ENCODE measurements at regions not wholly inside any gene's neighbourhood (a gene's known extent, or its start where the extent isn't known, plus 50 kb on each side); places are given as distances from the start of the nearest gene placed in this dataset.
A peak's percentile ranks its signal among the peaks of the same experiment; 100 is the strongest.

GRCh38 chr15:69750253-69750652, 297.6 kb downstream of the RPLP1 start:
- no peak for ATAC-seq
- Mint-ChIP-seq H3K4me1 (peaks cover 30% of the 10 kb centered on the region), H3K36me3 (peaks cover 47% of the 10 kb centered on the region), H3K27me3 (peaks cover 38% of the 10 kb centered on the region), H3K4me3 (no peak overlapping the region), H3K9me3 (ENCODE audit: low read depth) (peaks cover 29% of the 10 kb centered on the region), H3K27ac (no peak overlapping the region)
- no peak for DNase-seq
- CTCF ChIA-PET = interaction anchor here (1.1 to 1.5 kb wide), 2 partner anchors 9 to 10 kb away, joined by 4 to 7 read pairs; no protein-coding TSS in a partner anchor

GRCh38 chr15:69751147-69751546, 298.5 kb downstream of the RPLP1 start:
- peaks cover 29% of the 10 kb centered on the region for H3K9me3 Mint-ChIP-seq (ENCODE audit: low read depth)
- no peak overlapping the region for H3K27ac Mint-ChIP-seq
- peaks cover 50% of the 10 kb centered on the region for H3K36me3 Mint-ChIP-seq
- no peak for DNase-seq
- peaks cover 33% of the 10 kb centered on the region for H3K27me3 Mint-ChIP-seq
- H3K4me3 Mint-ChIP-seq = no peak overlapping the region
- CTCF ChIA-PET = interaction anchor here (1.1 to 2.0 kb wide), 2 partner anchors 20 to 30 kb away, joined by 4 to 6 read pairs; no protein-coding TSS in a partner anchor
- H3K4me1 Mint-ChIP-seq = peaks cover 38% of the 10 kb centered on the region
- no peak for ATAC-seq

DNA sequence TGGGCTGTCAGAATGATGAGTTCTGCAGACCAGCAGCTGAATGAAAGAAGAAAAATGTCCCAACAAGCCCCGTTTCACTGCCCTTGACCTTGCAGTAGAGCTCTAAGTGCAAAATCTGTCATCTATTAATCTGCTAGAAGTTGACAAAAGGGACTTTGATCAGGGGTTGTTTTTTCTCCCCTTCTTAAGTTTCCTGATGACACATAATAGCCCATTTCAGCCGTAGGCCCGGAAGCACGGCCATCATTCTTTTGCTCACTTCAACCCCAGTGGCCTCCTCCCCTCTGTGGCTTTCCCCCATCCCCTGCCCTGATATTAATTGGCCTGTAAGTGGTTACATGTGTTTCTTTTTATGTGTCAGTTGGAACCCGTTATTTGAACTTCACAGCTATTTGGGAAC, 298.9 kb downstream of the RPLP1 start:
- peaks cover 33% of the 10 kb centered on the region for H3K27me3 Mint-ChIP-seq
- H3K27ac Mint-ChIP-seq = no peak overlapping the region
- ATAC-seq (no peak), DNase-seq (no peak)
- H3K4me1 Mint-ChIP-seq = peaks cover 42% of the 10 kb centered on the region
- H3K4me3 Mint-ChIP-seq = no peak overlapping the region
- CTCF ChIA-PET = interaction anchor here (1.1 to 2.0 kb wide), 2 partner anchors 21 to 30 kb away, joined by 4 to 6 read pairs; no protein-coding TSS in a partner anchor
- H3K36me3 Mint-ChIP-seq = peaks cover 50% of the 10 kb centered on the region
- peaks cover 29% of the 10 kb centered on the region for H3K9me3 Mint-ChIP-seq (ENCODE audit: low read depth)

GRCh38 chr15:69753867-69754266, 301.2 kb downstream of the RPLP1 start:
- H3K36me3 Mint-ChIP-seq = peaks cover 56% of the 10 kb centered on the region
- DNase-seq = no peak
- no peak overlapping the region for H3K4me3 Mint-ChIP-seq
- H3K9me3 Mint-ChIP-seq (ENCODE audit: low read depth) = peaks cover 29% of the 10 kb centered on the region
- ATAC-seq = no peak
- no peak overlapping the region for H3K27ac Mint-ChIP-seq
- CTCF ChIA-PET = interaction anchor here (0.6 to 3.3 kb wide), 2 partner anchors 10 to 40 kb away, joined by 3 to 14 read pairs; no protein-coding TSS in a partner anchor
- H3K27me3 Mint-ChIP-seq = peaks cover 23% of the 10 kb centered on the region
- peaks cover 55% of the 10 kb centered on the region for H3K4me1 Mint-ChIP-seq

GRCh38 chr15:69754313-69754712, 301.7 kb downstream of the RPLP1 start:
- DNase-seq (no peak), ATAC-seq (no peak)
- H3K27me3 Mint-ChIP-seq = peaks cover 23% of the 10 kb centered on the region
- CTCF ChIA-PET = interaction anchor here (0.6 to 3.3 kb wide), 3 partner anchors 10 to 733 kb away, joined by 3 to 14 read pairs (median 4); no protein-coding TSS in a partner anchor
- peaks cover 60% of the 10 kb centered on the region for H3K36me3 Mint-ChIP-seq
- peaks cover 29% of the 10 kb centered on the region for H3K9me3 Mint-ChIP-seq (ENCODE audit: low read depth)
- H3K27ac Mint-ChIP-seq = peak overlapping the region; percentile 3
- no peak overlapping the region for H3K4me3 Mint-ChIP-seq
- H3K4me1 Mint-ChIP-seq = peaks cover 58% of the 10 kb centered on the region

DNA sequence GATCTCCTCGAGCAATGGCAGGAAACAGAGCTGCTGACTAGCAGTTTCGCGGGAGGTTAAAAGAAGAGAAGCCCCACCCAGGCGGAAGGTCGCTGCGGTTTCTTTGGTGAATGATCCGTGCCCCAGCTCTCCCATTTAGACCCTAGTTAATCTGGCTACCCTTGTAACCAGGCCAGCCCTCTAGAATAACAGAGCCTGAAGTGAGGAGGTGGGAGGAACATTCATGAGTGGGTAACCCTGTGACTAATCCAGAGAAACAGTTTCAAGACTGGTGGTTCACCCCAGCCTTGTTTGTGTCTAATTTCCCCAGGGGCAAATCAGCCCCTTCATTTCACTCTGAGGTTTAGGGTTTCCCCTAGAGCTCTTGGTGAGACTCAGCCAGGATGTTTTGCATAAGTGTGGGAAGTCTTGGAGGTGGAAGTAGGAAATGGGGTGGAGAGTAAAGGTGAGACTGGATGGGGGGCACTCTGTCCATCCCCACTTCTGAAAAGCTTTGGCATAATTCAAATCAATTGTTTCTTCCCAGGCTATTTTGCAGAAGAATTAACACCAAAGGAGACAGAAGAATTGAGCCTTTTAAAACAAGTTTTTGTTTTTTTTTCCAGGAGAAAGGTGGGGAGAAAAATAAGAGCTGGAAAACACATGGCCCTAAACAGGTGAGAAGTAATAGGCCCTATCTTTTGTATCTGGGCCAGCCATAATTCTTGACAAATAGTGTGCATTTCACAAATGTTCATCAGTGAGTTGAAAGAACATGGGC, 303.1 kb downstream of the RPLP1 start:
- Mint-ChIP-seq H3K4me1 (peaks cover 70% of the 10 kb centered on the region), H3K9me3 (ENCODE audit: low read depth) (peaks cover 26% of the 10 kb centered on the region), H3K4me3 (peak overlapping the region; percentile 9), H3K27me3 (peaks cover 23% of the 10 kb centered on the region), H3K36me3 (peaks cover 56% of the 10 kb centered on the region), H3K27ac (peak overlapping the region; percentile 57)
- DNase-seq = peak; percentile 91
- peak; percentile 79 for ATAC-seq
- CTCF ChIA-PET = interaction anchor here (0.7 to 3.3 kb wide), 10 partner anchors 12 to 732 kb away, joined by 3 to 14 read pairs (median 4); partner anchors contain the start of gene TLE3

DNA sequence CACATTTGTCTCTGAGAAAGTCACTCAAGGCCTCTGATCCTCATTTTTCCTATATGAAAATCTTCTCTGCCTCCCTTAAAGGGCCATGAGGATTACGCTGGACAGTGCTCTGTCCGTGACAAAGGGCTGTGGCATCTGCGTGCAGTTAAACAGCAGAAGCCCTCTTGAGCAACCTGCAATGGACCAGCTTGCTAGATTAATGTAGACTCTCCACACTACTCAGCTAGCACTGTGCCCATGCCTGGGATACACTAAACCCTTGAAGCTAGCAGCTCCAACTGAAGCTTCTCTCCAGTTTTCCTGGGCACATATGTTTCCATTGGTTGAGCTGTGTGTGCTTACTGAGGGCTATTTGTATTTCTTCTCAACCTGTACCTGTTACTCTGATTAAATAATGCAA, 303.8 kb downstream of the RPLP1 start:
- Mint-ChIP-seq H3K4me1 (peaks cover 72% of the 10 kb centered on the region), H3K36me3 (peaks cover 56% of the 10 kb centered on the region), H3K27ac (no peak overlapping the region), H3K27me3 (peaks cover 23% of the 10 kb centered on the region), H3K4me3 (no peak overlapping the region), H3K9me3 (ENCODE audit: low read depth) (peaks cover 27% of the 10 kb centered on the region)
- DNase-seq = no peak
- ATAC-seq = no peak
- CTCF ChIA-PET = interaction anchor here (1.0 to 1.6 kb wide), 5 partner anchors 42 to 342 kb away, joined by 3 to 5 read pairs (median 4); partner anchors contain the start of gene TLE3

GRCh38 chr15:69757186-69757585, 304.6 kb downstream of the RPLP1 start:
- Mint-ChIP-seq H3K27ac (peak overlapping the region; percentile 34), H3K9me3 (ENCODE audit: low read depth) (peaks cover 25% of the 10 kb centered on the region), H3K4me1 (peaks cover 76% of the 10 kb centered on the region), H3K4me3 (no peak overlapping the region), H3K27me3 (peaks cover 19% of the 10 kb centered on the region), H3K36me3 (peaks cover 55% of the 10 kb centered on the region)
- DNase-seq (peak; percentile 62), ATAC-seq (no peak)
- CTCF ChIA-PET = interaction anchor here (1.2 to 1.6 kb wide), 5 partner anchors 29 to 731 kb away, joined by 3 to 4 read pairs (median 3); no protein-coding TSS in a partner anchor

DNA sequence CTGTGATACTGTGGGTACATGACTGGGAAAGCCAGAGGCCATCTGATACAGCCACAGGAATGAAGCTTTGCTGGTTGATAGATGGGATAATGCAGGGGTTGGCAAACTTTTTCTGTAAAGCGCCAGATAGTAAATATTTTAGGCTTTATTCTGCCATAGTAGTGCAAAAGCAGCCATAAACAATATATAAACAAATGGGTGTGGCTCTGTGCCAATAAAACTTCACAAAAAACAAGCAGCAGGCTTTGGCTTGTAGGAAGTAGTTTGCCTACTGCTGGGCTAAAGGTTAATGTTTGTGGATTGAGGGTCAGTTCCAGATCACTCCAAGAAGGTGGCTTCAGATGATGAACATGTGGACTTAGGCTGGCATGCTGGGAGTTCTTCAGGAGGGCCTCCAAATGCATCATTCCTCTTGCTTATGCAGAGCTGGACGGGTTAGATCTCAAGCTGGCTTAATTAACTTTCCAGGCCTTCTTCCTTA, 305.7 kb downstream of the RPLP1 start:
- Mint-ChIP-seq H3K4me3 (no peak overlapping the region), H3K9me3 (ENCODE audit: low read depth) (peaks cover 17% of the 10 kb centered on the region), H3K4me1 (peaks cover 82% of the 10 kb centered on the region), H3K36me3 (peaks cover 44% of the 10 kb centered on the region), H3K27me3 (peaks cover 18% of the 10 kb centered on the region), H3K27ac (peak overlapping the region; percentile 88)
- CTCF ChIA-PET = interaction anchor here (0.7 to 1.6 kb wide), 10 partner anchors 9 to 729 kb away, joined by 3 to 4 read pairs (median 3); partner anchors contain the start of gene TLE3
- DNase-seq = no peak
- ATAC-seq = no peak

GRCh38 chr15:69758810-69759790, 306.5 kb downstream of the RPLP1 start:
- Mint-ChIP-seq H3K27me3 (peaks cover 15% of the 10 kb centered on the region), H3K27ac (peak overlapping the region; percentile 88), H3K36me3 (peaks cover 37% of the 10 kb centered on the region), H3K4me3 (peak overlapping the region; percentile 59), H3K9me3 (ENCODE audit: low read depth) (peaks cover 10% of the 10 kb centered on the region), H3K4me1 (peaks cover 82% of the 10 kb centered on the region)
- peak; percentile 96 for DNase-seq
- peak; percentile 54 for ATAC-seq
- CTCF ChIA-PET = interaction anchor here (0.7 to 1.5 kb wide), 4 partner anchors 10 to 45 kb away, joined by 3 to 4 read pairs (median 4); no protein-coding TSS in a partner anchor

DNA sequence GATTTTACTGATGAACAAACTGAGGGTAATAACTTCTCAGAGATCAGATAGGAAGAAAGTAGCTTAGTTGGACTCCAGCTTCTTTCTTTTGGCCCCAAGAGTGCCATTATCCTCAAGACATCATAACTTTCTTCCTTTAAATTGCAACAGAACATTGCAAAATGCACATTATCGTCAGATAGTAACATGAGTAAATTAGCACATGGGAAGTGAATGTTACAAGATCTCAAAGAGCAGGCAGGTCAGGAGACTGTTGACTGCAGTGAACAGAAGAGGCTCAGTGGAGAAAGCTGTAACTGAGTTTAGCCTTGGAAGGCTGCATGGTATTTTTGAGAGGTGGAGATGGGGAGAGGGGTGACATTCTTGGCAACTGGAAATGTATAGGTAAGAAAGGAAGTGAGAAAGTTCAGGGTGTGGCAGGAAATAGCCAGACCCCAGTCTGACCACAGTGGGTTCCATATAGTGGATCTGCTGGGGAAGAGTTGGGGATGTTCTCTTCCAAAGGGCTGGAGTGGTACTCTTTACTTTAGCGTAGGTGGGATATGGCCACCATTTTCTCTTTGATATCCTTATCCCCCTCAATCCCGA, 307.7 kb downstream of the RPLP1 start:
- Mint-ChIP-seq H3K9me3 (ENCODE audit: low read depth) (peaks cover 5% of the 10 kb centered on the region), H3K27me3 (peaks cover 13% of the 10 kb centered on the region), H3K36me3 (peaks cover 29% of the 10 kb centered on the region), H3K4me3 (peak overlapping the region; percentile 24), H3K4me1 (peaks cover 71% of the 10 kb centered on the region), H3K27ac (peak overlapping the region; percentile 86)
- DNase-seq (peak; percentile 65), ATAC-seq (peak; percentile 6)
- CTCF ChIA-PET = interaction anchor here (0.6 to 1.5 kb wide), 2 partner anchors 10 to 46 kb away, joined by 3 to 7 read pairs; no protein-coding TSS in a partner anchor

- CTCF ChIA-PET = interaction anchor here (0.6 to 1.5 kb wide), 2 partner anchors 11 to 47 kb away, joined by 3 to 7 read pairs; no protein-coding TSS in a partner anchor
- peak; percentile 90 for DNase-seq
These were observed 308.4 kb downstream of the RPLP1 start for GRCh38 chr15:69760890-69761568.

More at GRCh38 chr15:69760890-69761568, 308.4 kb downstream of the RPLP1 start:
- ATAC-seq = peak; percentile 76
- peaks cover 5% of the 10 kb centered on the region for H3K9me3 Mint-ChIP-seq (ENCODE audit: low read depth)
- peaks cover 67% of the 10 kb centered on the region for H3K4me1 Mint-ChIP-seq
- H3K36me3 Mint-ChIP-seq = peaks cover 26% of the 10 kb centered on the region
- H3K27ac Mint-ChIP-seq = peak overlapping the region; percentile 86
- peaks cover 17% of the 10 kb centered on the region for H3K27me3 Mint-ChIP-seq
- peak overlapping the region; percentile 24 for H3K4me3 Mint-ChIP-seq

Measured in activated CD8-positive, alpha-beta memory T cell treated with anti-CD3 and anti-CD28 coated beads, Interleukin-2, amount 10 ng/mL, durations not matched to agents 7 days and 5 days (primary cell).